Hepatocyte (in vitro differentiated cells): ENCODE measurements at regions not wholly inside any gene's neighbourhood (a gene's known extent, or its start where the extent isn't known, plus 50 kb on each side); places are given as distances from the start of the nearest gene placed in this dataset.

ENCODE experiments used
- DNase-seq: peaks from one replicate; pipeline ENCODE4 v3.0.0-alpha.2; 2016; ENCODE audit warnings: low spot score
- H2AFZ ChIP-seq: fragments of 200-600 bp; sonication (generic); 2 replicates; pipeline ENCODE4 v1.6.0; 2016; ENCODE audit warnings: antibody characterized with exemption, mild to moderate bottlenecking
- H3K27ac ChIP-seq: fragments of 200-600 bp; sonication (generic); 2 replicates; pipeline ENCODE4 v1.5.1; 2016; ENCODE audit warnings: mild to moderate bottlenecking
- H3K27me3 ChIP-seq: fragments of 200-600 bp; sonication (generic); 2 replicates; pipeline ENCODE4 v1.6.1; 2016
- H3K36me3 ChIP-seq: fragments of 200-600 bp; sonication (generic); replicated peaks from 2 replicates; pipeline ENCODE4 v1.5.1; 2016; ENCODE audit warnings: low read depth; ENCODE audit not compliant: insufficient read depth
- H3K4me1 ChIP-seq: fragments of 200-600 bp; sonication (generic); 2 replicates; pipeline ENCODE4 v1.5.1; 2016; ENCODE audit warnings: mild to moderate bottlenecking, moderate library complexity; ENCODE audit not compliant: insufficient read depth
- H3K4me2 ChIP-seq: fragments of 200-600 bp; sonication (generic); 2 replicates; pipeline ENCODE4 v1.6.0; 2016
- H3K4me3 ChIP-seq: fragments of 200-600 bp; sonication (generic); 2 replicates; pipeline ENCODE4 v1.5.1; 2016; ENCODE audit warnings: mild to moderate bottlenecking
- H3K79me2 ChIP-seq: fragments of 200-600 bp; sonication (generic); 2 replicates; pipeline ENCODE4 v1.6.0; 2017; ENCODE audit warnings: mild to moderate bottlenecking
- H3K9me2 ChIP-seq: fragments of 200-600 bp; sonication (generic); replicated peaks from 2 replicates; pipeline ENCODE4 v1.6.0; 2017; ENCODE audit warnings: mild to moderate bottlenecking; ENCODE audit not compliant: insufficient read depth
- H3K9me3 ChIP-seq: fragments of 200-600 bp; sonication (generic); 2 replicates; pipeline ENCODE4 v1.5.1; 2016; ENCODE audit warnings: low read depth, mild to moderate bottlenecking
- H4K20me1 ChIP-seq: fragments of 200-600 bp; sonication (generic); 2 replicates; pipeline ENCODE4 v1.6.0; 2016; ENCODE audit warnings: mild to moderate bottlenecking; ENCODE audit not compliant: insufficient read depth, poor library complexity, severe bottlenecking
- CTCF ChIP-seq: fragments of 200-600 bp; sonication (generic); IDR thresholded peaks from 2 replicates; pipeline ENCODE4 v1.5.1; 2016; ENCODE audit warnings: antibody characterized with exemption, mild to moderate bottlenecking; ENCODE audit not compliant: poor library complexity
- EZH2 ChIP-seq: fragments of 200-600 bp; sonication (generic); IDR thresholded peaks from 2 replicates; pipeline ENCODE4 v1.6.1; 2016; ENCODE audit warnings: antibody characterized with exemption, mild to moderate bottlenecking, borderline replicate concordance
- EZH2phosphoT487 ChIP-seq: fragments of 200-600 bp; sonication (generic); IDR thresholded peaks from one replicate; pipeline ENCODE4 v1.6.1; 2018; ENCODE audit warnings: antibody characterized with exemption, mild to moderate bottlenecking, low read depth, moderate library complexity; ENCODE audit not compliant: unreplicated experiment, severe bottlenecking
- WGBS: methylation state at CpG from one replicate; pipeline ENCODE4 v1.1.6; 2016; ENCODE audit warnings: low lambda C conversion rate; ENCODE audit errors: missing lambda C conversion rate; 5-methylcytosine and 5-hydroxymethylcytosine counted together

GRCh38 chr11:115722711-115723110 is 218.5 kb upstream of the CADM1 start:
- TF ChIP-seq CTCF = no peak
- TF ChIP-seq EZH2 = no peak
- TF ChIP-seq EZH2phosphoT487 = no peak
- H3K79me2 ChIP-seq = no peaks in the 10 kb centered on the region
- no peak overlapping the region for H2AFZ ChIP-seq
- H3K27ac ChIP-seq = no peak overlapping the region
- H3K4me1 ChIP-seq = no peaks in the 10 kb centered on the region
- 94% methylated on average over 4 of the region's 4 CpGs for WGBS
- H4K20me1 ChIP-seq = no peaks in the 10 kb centered on the region
- no peaks in the 10 kb centered on the region for H3K9me2 ChIP-seq
- H3K27me3 ChIP-seq = peaks cover 6% of the 10 kb centered on the region
- DNase-seq = no peak
- H3K4me3 ChIP-seq = no peak overlapping the region
- H3K36me3 ChIP-seq = no peaks in the 10 kb centered on the region
- H3K9me3 ChIP-seq = no peaks in the 10 kb centered on the region
- H3K4me2 ChIP-seq = no peak overlapping the region

- H3K27ac ChIP-seq = no peak overlapping the region
- H3K79me2 ChIP-seq = no peaks in the 10 kb centered on the region
- DNase-seq = no peak
- H3K27me3 ChIP-seq = peaks cover 5% of the 10 kb centered on the region
- WGBS = 87% methylated on average over 3 of the region's 3 CpGs
- no peaks in the 10 kb centered on the region for H3K9me2 ChIP-seq
- no peaks in the 10 kb centered on the region for H3K9me3 ChIP-seq
- no peak overlapping the region for H3K4me3 ChIP-seq
- no peak for TF ChIP-seq EZH2phosphoT487
- no peak for TF ChIP-seq EZH2
- TF ChIP-seq CTCF = no peak
- H3K4me2 ChIP-seq = no peak overlapping the region
- peaks cover 5% of the 10 kb centered on the region for H3K4me1 ChIP-seq
- H3K36me3 ChIP-seq = no peaks in the 10 kb centered on the region
- H4K20me1 ChIP-seq = no peaks in the 10 kb centered on the region
- H2AFZ ChIP-seq = no peak overlapping the region
These were observed 217.2 kb upstream of the CADM1 start for GRCh38 chr11:115721296-115721995.

GRCh38 chr11:115720602-115721245 is 216.5 kb upstream of the CADM1 start:
- Histone ChIP-seq H3K4me3 (no peak overlapping the region), H3K27me3 (no peaks in the 10 kb centered on the region), H3K79me2 (no peaks in the 10 kb centered on the region), H2AFZ (no peak overlapping the region), H3K4me1 (peaks cover 5% of the 10 kb centered on the region), H3K36me3 (no peaks in the 10 kb centered on the region), H3K27ac (no peak overlapping the region), H4K20me1 (no peaks in the 10 kb centered on the region), H3K4me2 (no peak overlapping the region), H3K9me2 (no peaks in the 10 kb centered on the region), H3K9me3 (no peaks in the 10 kb centered on the region)
- 82% methylated on average over 9 of the region's 9 CpGs for WGBS
- TF ChIP-seq EZH2phosphoT487 (no peak), EZH2 (no peak)
- no peak for DNase-seq

- DNase-seq = no peak
- Histone ChIP-seq H2AFZ (no peak overlapping the region), H3K9me2 (no peaks in the 10 kb centered on the region), H3K36me3 (no peaks in the 10 kb centered on the region), H3K27ac (no peak overlapping the region), H3K4me2 (no peak overlapping the region), H3K79me2 (no peaks in the 10 kb centered on the region), H3K4me3 (no peak overlapping the region), H3K9me3 (no peaks in the 10 kb centered on the region), H4K20me1 (no peaks in the 10 kb centered on the region), H3K27me3 (no peaks in the 10 kb centered on the region), H3K4me1 (peaks cover 5% of the 10 kb centered on the region)
- TF ChIP-seq CTCF (no peak), EZH2phosphoT487 (no peak), EZH2 (no peak)
- 82% methylated on average over 3 of the region's 3 CpGs for WGBS
These were observed 214.7 kb upstream of the CADM1 start for GRCh38 chr11:115718945-115719344.
